ENCODE measurements at regions not wholly inside any gene's neighbourhood (a gene's known extent, or its start where the extent isn't known, plus 50 kb on each side); places are given as distances from the start of the nearest gene placed in this dataset.

- no peak overlapping the region for H4K5ac ChIP-seq (ENCODE audit: insufficient read length, low read depth, low read length)
- H4K91ac ChIP-seq (replicated peaks; ENCODE audit: insufficient read length, low read length) = no peak overlapping the region
- H3K79me2 ChIP-seq (ENCODE audit: control insufficient read depth in 1 of 2, insufficient read depth in 2 of 2, low read length in 2 of 2) = no peaks in the 10 kb centered on the region
- no peak for TF ChIP-seq CBX8 (IDR thresholded peaks at IDR 0.05; ENCODE audit: borderline replicate concordance, low read depth, low read length)
- no peak for TF ChIP-seq ZNF274 (IDR thresholded peaks at IDR 0.05; ENCODE audit: borderline replicate concordance, extremely low read depth, low read length)
- no peak for TF ChIP-seq JUND (IDR thresholded peaks at IDR 0.05; ENCODE audit: low read length)
- no peak for TF ChIP-seq CREB1 (IDR thresholded peaks at IDR 0.05)
- no peak for TF ChIP-seq RAD21 (IDR thresholded peaks at IDR 0.05 in 1 of 2, conservative IDR thresholded peaks at IDR 0.05 in 1 of 2; ENCODE audit: low read depth in 2 of 2, low read length in 2 of 2)
- no peak for TF ChIP-seq MAFK (IDR thresholded peaks at IDR 0.05; ENCODE audit: low read depth, low read length)
- no peak for TF ChIP-seq KDM4A (IDR thresholded peaks at IDR 0.05; ENCODE audit: low read depth, low read length, severe bottlenecking)
- H3K56ac ChIP-seq (replicated peaks; ENCODE audit: insufficient read length, low read depth, low read length) = no peak overlapping the region
- H2BK5ac ChIP-seq (ENCODE audit: low read depth, low read length) = no peak overlapping the region
- H3K9me3 ChIP-seq (ENCODE audit: insufficient read depth in 2 of 2, low read depth in 1 of 2, low read length in 1 of 2) = no peaks in the 10 kb centered on the region
- H3K4me3 ChIP-seq (ENCODE audit: extremely low read depth in 1 of 4, insufficient read depth in 2 of 4, low read depth in 3 of 4, low read length in 4 of 4) = no peak overlapping the region
- H2BK120ac ChIP-seq (replicated peaks; ENCODE audit: low read depth, low read length) = no peak overlapping the region
- no peak for DNase-seq (ENCODE audit: low read depth in 1 of 2, low spot score in 2 of 2)
- no peak overlapping the region for H2AK5ac ChIP-seq (ENCODE audit: low read depth, low read length)
- FAIRE-seq = no peak
- no peak overlapping the region for H3K9ac ChIP-seq (replicated peaks in 1 of 4; ENCODE audit: extremely low read depth in 1 of 4, low read depth in 3 of 4, low read length in 3 of 4)
- no peaks in the 10 kb centered on the region for H3K36me3 ChIP-seq (ENCODE audit: control insufficient read depth in 2 of 4, insufficient read depth in 4 of 4, low read length in 3 of 4)
- H2AFZ ChIP-seq (ENCODE audit: low read length) = no peak overlapping the region
- POLR2A ChIA-PET (ENCODE audit: partially characterized antibody) = interaction anchor here (0.5 kb wide), 1 partner anchor 59 kb away, joined by 3 read pairs; no protein-coding TSS in a partner anchor
- H3K18ac ChIP-seq (ENCODE audit: extremely low read depth, low read length) = no peak overlapping the region
- no peak overlapping the region for H3K23ac ChIP-seq (ENCODE audit: insufficient read length)
- no peak overlapping the region for H2BK15ac ChIP-seq (ENCODE audit: low read length)
- no peak overlapping the region for H3K14ac ChIP-seq (ENCODE audit: insufficient read length)
- no peak overlapping the region for H3K4me2 ChIP-seq (ENCODE audit: insufficient read depth in 1 of 2, low read depth in 2 of 2, low read length in 2 of 2)
- no peaks in the 10 kb centered on the region for H4K20me1 ChIP-seq (replicated peaks in 1 of 2; ENCODE audit: control insufficient read depth in 1 of 2, insufficient read depth in 2 of 2, low read length in 2 of 2)
- WGBS, 2 experiments (ENCODE audit: extremely low coverage in 1 of 2, insufficient coverage in 1 of 2, insufficient read length in 1 of 2, insufficient replicate concordance in 2 of 2, low coverage in 1 of 2, low lambda C conversion rate in 2 of 2, missing lambda C conversion rate in 1 of 2) = 83% methylated on average over 3 of the region's 3 CpGs; no CpG with 5 or more reads in 1 of the 2 experiments
- no peaks in the 10 kb centered on the region for H3K79me1 ChIP-seq (ENCODE audit: low read depth, low read length)
- no peaks in the 10 kb centered on the region for H3K23me2 ChIP-seq (ENCODE audit: low read depth, low read length)
- H3K4me1 ChIP-seq (replicated peaks in 1 of 4; ENCODE audit: control insufficient read depth in 3 of 4, insufficient read depth in 4 of 4, low read length in 3 of 4) = no peaks in the 10 kb centered on the region
- H2BK12ac ChIP-seq (ENCODE audit: low read depth, low read length) = no peak overlapping the region
- no peak overlapping the region for H3K27ac ChIP-seq (ENCODE audit: low read depth, low read length)
- no peak overlapping the region for H4K8ac ChIP-seq (ENCODE audit: extremely low read depth, insufficient read depth, low read length)
- H3K27me3 ChIP-seq (replicated peaks in 1 of 4; ENCODE audit: control insufficient read depth in 3 of 4, extremely low read depth in 1 of 4, insufficient read depth in 3 of 4, low read length in 3 of 4) = no peaks in the 10 kb centered on the region
- no peak overlapping the region for H2BK20ac ChIP-seq (ENCODE audit: low read length)
- H3K4ac ChIP-seq (replicated peaks; ENCODE audit: insufficient read length, low read depth, low read length) = no peak overlapping the region
- CTCF ChIA-PET (ENCODE audit: partially characterized antibody) = no interaction called here
Measured at GRCh38 chr10:23813687-23814086, 374.8 kb downstream of the OTUD1 start.
